ENCODE measurements at regions not wholly inside any gene's neighbourhood (a gene's known extent, or its start where the extent isn't known, plus 50 kb on each side); places are given as distances from the start of the nearest gene placed in this dataset.
"Not testable (repeated sequence)": the region's sequence is repeated elsewhere in the genome, so short reads cannot be mapped to it uniquely, and the experiment has no call there.

- H3K4me3 ChIP-seq (ENCODE audit: low read length): no peak overlapping the region
- DNase-seq (ENCODE audit: low read depth): no peak
- TF ChIP-seq CTCF (conservative IDR thresholded peaks at IDR 0.05; ENCODE audit: low read length): no peak
Observed at GRCh38 chr1:204793259-204793914, 77.3 kb upstream of the NFASC start.

DNA sequence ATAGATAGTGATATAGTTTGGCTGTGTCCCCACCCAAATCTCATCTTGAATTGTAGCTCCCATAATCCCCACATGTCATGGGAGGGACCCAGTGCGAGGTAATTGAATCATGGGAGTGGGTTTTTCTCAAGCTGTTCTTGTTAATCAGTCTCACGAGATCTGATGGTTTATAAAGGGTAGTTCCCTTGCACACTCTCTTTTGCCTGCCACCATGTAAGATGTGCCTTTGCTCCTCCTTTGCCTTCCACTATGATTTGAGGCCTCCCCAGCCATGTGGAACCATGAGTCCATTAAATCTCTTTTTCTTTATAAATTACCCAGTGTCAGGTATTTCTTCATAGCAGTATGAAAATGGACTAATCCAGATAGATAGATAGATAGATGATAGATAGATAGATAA is 73.8 kb upstream of the NFASC start:
- not testable (repeated sequence) for DNase-seq (ENCODE audit: low read depth); H3K4me3 ChIP-seq (ENCODE audit: low read length)

DNA sequence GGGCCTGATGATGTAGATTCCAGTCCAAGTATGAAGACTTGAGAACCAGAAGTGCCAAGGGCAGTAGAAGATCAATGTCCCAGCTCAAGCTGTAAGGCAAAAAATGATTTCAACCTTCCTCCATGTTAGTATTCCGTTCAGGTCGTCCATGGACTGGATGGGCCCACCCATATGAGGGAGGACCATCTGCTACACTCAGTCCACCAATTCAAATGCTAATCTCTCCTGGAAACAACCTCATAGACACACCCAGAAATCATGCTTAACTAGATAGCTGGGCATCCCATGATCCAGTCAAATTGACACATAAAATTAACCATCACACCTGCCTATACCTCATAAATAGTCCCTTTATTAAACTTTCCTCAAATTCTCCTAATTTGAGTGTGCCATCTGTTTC is 73.3 kb upstream of the NFASC start:
- no peak for TF ChIP-seq CTCF (conservative IDR thresholded peaks at IDR 0.05; ENCODE audit: low read length)
- H3K4me3 ChIP-seq (ENCODE audit: low read length): no peak overlapping the region
- DNase-seq (ENCODE audit: low read depth): no peak

DNA sequence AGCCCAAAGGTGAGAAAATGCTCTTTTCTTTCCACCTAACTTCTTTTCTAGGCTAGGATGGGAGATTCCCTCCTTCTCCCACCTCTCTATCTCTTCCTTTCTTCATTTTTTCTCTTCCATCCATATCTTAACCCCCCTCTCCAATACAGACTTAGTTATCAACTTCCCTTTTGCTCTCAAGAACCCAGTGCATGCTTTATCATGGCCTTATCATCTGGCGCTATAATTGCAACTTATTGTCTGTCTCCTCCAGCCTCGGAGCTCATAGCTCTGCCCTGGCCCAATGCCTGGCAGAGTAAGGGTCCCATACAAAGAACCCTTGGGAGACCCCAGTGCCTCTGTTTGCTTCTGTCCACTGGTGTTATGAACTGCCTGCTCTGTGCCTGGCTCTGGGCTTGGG is 71.0 kb upstream of the NFASC start:
- TF ChIP-seq CTCF (conservative IDR thresholded peaks at IDR 0.05; ENCODE audit: low read length): no peak
- DNase-seq (ENCODE audit: low read depth): no peak

DNA sequence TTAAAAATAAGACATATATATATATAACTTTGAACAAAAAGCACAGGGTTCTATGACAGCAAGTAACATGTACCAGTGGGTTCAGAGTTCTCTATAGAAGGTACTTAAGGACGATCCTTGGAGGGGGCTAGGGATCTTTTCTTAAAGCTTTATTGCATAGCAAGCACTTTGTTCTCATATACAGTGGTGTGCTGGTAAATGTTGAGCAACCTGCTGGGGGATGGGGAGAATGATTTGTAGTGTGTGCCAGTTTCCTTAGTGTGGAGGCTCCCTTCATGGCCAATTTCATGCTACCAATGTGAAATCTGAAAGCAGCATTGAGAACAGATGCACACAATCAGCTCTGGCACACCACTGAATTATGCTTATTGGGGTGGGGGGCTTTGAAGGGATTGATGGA is 69.5 kb upstream of the NFASC start:
- TF ChIP-seq CTCF (conservative IDR thresholded peaks at IDR 0.05; ENCODE audit: low read length): no peak
- H3K4me3 ChIP-seq (ENCODE audit: low read length): no peak overlapping the region
- no peak for DNase-seq (ENCODE audit: low read depth)

More for the DNA sequence above, 71.0 kb upstream of the NFASC start:
- no peak overlapping the region for H3K4me3 ChIP-seq (ENCODE audit: low read length)

DNA sequence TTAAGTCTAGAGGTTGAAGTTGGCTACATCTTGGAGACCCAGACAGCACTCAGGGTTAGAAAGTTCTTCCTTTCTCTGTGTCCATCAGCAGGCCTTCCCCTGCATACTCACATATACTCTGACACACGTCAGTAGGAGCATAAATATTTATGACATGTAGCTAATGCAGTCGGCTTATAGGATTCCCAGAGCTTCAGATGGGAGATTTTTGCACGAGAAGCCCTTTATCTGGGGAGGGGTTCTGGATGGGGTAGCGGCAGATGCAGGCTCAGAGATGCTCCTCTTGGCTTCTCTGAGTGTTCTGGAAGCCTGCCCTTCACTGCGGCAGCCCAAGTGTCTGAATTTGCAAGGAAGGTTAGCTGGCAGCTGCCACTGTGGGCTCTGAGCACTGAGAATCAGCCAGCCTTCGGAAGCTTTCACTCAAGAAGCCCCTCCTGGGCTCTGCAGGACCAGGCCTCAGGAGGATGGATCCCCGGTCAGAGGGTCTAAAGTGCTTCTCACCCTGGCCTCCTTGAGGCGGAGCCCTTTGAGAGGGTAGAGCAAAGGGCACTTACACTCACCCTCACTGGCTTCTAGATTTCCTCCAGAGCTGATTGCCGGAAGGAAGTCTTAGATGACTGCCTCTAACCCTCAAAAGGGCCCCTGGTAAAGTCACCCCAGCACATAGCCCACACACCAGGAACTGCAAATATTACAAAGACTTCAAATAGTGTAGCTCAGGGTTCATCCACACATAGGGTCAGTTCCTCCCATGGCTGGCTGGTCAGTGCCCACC is 68.1 kb upstream of the NFASC start:
- no peak for DNase-seq (ENCODE audit: low read depth)
- no peak for TF ChIP-seq CTCF (conservative IDR thresholded peaks at IDR 0.05; ENCODE audit: low read length)
- no peak overlapping the region for H3K4me3 ChIP-seq (ENCODE audit: low read length)

- H3K4me3 ChIP-seq (ENCODE audit: low read length): no peak overlapping the region
- TF ChIP-seq CTCF (conservative IDR thresholded peaks at IDR 0.05; ENCODE audit: low read length): no peak
- DNase-seq (ENCODE audit: low read depth): no peak
Observed at GRCh38 chr1:204803607-204804006, 67.1 kb upstream of the NFASC start.
